ENCODE measurements at regions not wholly inside any gene's neighbourhood (a gene's known extent, or its start where the extent isn't known, plus 50 kb on each side); places are given as distances from the start of the nearest gene placed in this dataset.

GRCh38 chr3:176739159-176739558, 458.1 kb downstream of the TBL1XR1 start:
- no peak for DNase-seq (ENCODE audit: low spot score)
- ATAC-seq, result no peak
- no peak overlapping the region for H3K27ac Mint-ChIP-seq
- H3K36me3 Mint-ChIP-seq, result no peaks in the 10 kb centered on the region
- H3K4me1 Mint-ChIP-seq, result peaks cover 6% of the 10 kb centered on the region
- TF ChIP-seq NR3C1 (CRISPR knock-in tag; conservative IDR thresholded peaks at IDR 0.05; ENCODE audit: low read depth), result no peak
- TF ChIP-seq, protein P1, sequence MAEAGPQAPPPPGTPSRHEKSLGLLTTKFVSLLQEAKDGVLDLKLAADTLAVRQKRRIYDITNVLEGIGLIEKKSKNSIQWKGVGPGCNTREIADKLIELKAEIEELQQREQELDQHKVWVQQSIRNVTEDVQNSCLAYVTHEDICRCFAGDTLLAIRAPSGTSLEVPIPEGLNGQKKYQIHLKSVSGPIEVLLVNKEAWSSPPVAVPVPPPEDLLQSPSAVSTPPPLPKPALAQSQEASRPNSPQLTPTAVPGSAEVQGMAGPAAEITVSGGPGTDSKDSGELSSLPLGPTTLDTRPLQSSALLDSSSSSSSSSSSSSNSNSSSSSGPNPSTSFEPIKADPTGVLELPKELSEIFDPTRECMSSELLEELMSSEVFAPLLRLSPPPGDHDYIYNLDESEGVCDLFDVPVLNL (CRISPR knock-in tag; IDR thresholded peaks at IDR 0.05; ENCODE audit: borderline replicate concordance, low read depth), result no peak
- no peak for TF ChIP-seq FOXP4 (CRISPR knock-in tag; IDR thresholded peaks at IDR 0.05)
- no peaks in the 10 kb centered on the region for H3K9me3 Mint-ChIP-seq
- ChIA-PET CTCF (no interaction called here), POLR2A (no interaction called here)
- H3K4me3 Mint-ChIP-seq, result no peak overlapping the region
- H3K27me3 Mint-ChIP-seq (ENCODE audit: low read depth), result no peaks in the 10 kb centered on the region

DNA sequence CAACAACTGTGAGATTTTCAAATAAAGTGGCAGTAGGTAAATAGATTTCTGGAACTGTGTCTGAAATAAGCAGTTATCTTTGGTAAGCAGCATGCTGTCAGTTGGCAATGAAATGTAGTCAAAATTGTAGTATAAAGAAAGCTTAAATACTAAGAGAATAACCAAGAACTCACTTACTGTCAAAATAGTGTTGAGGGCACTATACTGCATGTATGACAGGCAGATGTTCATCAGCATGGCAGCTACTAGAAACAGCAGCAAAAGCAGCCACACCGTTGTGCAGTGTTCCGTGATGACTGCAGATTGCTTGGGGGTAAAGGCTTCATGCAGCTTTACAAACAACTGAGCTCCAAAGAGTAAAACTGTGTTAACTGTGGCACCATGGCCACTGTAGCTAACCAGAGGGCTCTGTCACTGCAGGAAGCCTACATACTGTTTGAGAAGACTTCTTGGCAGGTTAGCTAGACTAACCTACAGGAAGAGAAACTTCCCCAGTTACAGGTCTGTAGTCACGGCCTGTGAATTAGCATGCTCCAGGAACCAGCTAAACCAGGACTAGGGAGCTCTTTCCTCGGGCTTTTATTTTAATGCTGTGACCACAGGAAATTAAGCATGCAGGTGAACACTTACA, 459.7 kb downstream of the TBL1XR1 start:
- no peaks in the 10 kb centered on the region for H3K27me3 Mint-ChIP-seq (ENCODE audit: low read depth)
- no peak for DNase-seq (ENCODE audit: low spot score)
- peaks cover 12% of the 10 kb centered on the region for H3K4me1 Mint-ChIP-seq
- TF ChIP-seq MAX (CRISPR knock-in tag; IDR thresholded peaks at IDR 0.05), result no peak
- TF ChIP-seq, protein P2, sequence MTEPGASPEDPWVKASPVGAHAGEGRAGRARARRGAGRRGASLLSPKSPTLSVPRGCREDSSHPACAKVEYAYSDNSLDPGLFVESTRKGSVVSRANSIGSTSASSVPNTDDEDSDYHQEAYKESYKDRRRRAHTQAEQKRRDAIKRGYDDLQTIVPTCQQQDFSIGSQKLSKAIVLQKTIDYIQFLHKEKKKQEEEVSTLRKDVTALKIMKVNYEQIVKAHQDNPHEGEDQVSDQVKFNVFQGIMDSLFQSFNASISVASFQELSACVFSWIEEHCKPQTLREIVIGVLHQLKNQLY (CRISPR knock-in tag; IDR thresholded peaks at IDR 0.05), result no peak
- H3K9me3 Mint-ChIP-seq, result no peaks in the 10 kb centered on the region
- CTCF ChIA-PET, result interaction anchor here (0.7 kb wide), 1 partner anchor 73 kb away, joined by 3 read pairs; no protein-coding TSS in a partner anchor
- H3K4me3 Mint-ChIP-seq, result no peak overlapping the region
- peak; percentile 49 for ATAC-seq
- POLR2A ChIA-PET, result no interaction called here
- no peak overlapping the region for H3K27ac Mint-ChIP-seq
- H3K36me3 Mint-ChIP-seq, result no peaks in the 10 kb centered on the region

DNA sequence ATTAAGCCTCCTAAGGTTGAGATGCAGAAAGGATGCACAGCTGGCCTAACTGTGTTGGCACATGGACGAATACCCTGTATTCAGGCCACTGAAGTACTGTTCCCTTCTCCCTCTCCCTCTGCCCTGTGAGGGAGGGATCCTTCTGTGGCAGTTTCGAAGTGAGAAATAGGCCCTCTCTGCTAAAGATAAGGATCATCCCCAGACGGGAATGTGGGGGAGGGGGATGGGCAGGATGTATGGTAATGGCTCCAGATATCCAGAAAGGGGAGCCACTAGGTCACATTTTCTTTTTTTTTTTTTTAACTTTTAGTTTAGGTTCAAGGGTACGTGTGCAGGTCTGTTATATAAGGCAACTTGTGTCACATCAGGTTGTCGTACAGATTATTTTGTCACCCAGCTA, 463.1 kb downstream of the TBL1XR1 start:
- ChIA-PET POLR2A (no interaction called here), CTCF (no interaction called here)
- no peak overlapping the region for H3K4me3 Mint-ChIP-seq
- TF ChIP-seq, protein P3, sequence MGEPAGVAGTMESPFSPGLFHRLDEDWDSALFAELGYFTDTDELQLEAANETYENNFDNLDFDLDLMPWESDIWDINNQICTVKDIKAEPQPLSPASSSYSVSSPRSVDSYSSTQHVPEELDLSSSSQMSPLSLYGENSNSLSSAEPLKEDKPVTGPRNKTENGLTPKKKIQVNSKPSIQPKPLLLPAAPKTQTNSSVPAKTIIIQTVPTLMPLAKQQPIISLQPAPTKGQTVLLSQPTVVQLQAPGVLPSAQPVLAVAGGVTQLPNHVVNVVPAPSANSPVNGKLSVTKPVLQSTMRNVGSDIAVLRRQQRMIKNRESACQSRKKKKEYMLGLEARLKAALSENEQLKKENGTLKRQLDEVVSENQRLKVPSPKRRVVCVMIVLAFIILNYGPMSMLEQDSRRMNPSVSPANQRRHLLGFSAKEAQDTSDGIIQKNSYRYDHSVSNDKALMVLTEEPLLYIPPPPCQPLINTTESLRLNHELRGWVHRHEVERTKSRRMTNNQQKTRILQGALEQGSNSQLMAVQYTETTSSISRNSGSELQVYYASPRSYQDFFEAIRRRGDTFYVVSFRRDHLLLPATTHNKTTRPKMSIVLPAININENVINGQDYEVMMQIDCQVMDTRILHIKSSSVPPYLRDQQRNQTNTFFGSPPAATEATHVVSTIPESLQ (CRISPR knock-in tag; IDR thresholded peaks at IDR 0.05), result no peak
- TF ChIP-seq, protein P4, sequence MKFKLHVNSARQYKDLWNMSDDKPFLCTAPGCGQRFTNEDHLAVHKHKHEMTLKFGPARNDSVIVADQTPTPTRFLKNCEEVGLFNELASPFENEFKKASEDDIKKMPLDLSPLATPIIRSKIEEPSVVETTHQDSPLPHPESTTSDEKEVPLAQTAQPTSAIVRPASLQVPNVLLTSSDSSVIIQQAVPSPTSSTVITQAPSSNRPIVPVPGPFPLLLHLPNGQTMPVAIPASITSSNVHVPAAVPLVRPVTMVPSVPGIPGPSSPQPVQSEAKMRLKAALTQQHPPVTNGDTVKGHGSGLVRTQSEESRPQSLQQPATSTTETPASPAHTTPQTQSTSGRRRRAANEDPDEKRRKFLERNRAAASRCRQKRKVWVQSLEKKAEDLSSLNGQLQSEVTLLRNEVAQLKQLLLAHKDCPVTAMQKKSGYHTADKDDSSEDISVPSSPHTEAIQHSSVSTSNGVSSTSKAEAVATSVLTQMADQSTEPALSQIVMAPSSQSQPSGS (CRISPR knock-in tag; IDR thresholded peaks at IDR 0.05; ENCODE audit: borderline replicate concordance, low read depth), result no peak
- TF ChIP-seq IRF2 (CRISPR knock-in tag; IDR thresholded peaks at IDR 0.05; ENCODE audit: borderline replicate concordance, low read depth) (no peak), PREB (CRISPR knock-in tag; IDR thresholded peaks at IDR 0.05; ENCODE audit: borderline replicate concordance) (no peak), ZNF138 (CRISPR knock-in tag; conservative IDR thresholded peaks at IDR 0.05) (no peak), NR2C2 (CRISPR knock-in tag; IDR thresholded peaks at IDR 0.05) (no peak), ZNF671 (CRISPR knock-in tag; IDR thresholded peaks at IDR 0.05) (no peak), MAX (CRISPR knock-in tag; IDR thresholded peaks at IDR 0.05) (no peak), SP1 (CRISPR knock-in tag; conservative IDR thresholded peaks at IDR 0.05) (no peak), NFATC4 (CRISPR knock-in tag; IDR thresholded peaks at IDR 0.05) (no peak), TEAD1 (CRISPR knock-in tag; IDR thresholded peaks at IDR 0.05) (no peak), ESRRA (CRISPR knock-in tag; IDR thresholded peaks at IDR 0.05; ENCODE audit: borderline replicate concordance) (no peak), ZNF423 (CRISPR knock-in tag; IDR thresholded peaks at IDR 0.05) (no peak)
- no peaks in the 10 kb centered on the region for H3K27me3 Mint-ChIP-seq (ENCODE audit: low read depth)
- no peaks in the 10 kb centered on the region for H3K36me3 Mint-ChIP-seq
- ATAC-seq (peak; percentile 83), DNase-seq (ENCODE audit: low spot score) (peak; percentile 60)
- peaks cover 12% of the 10 kb centered on the region for H3K4me1 Mint-ChIP-seq
- H3K27ac Mint-ChIP-seq, result no peak overlapping the region
- H3K9me3 Mint-ChIP-seq, result peaks cover 5% of the 10 kb centered on the region

Measured in WTC11 (cell line).